Uterus (tissue), 2 donors: ENCODE measurements at regions not wholly inside any gene's neighbourhood (a gene's known extent, or its start where the extent isn't known, plus 50 kb on each side); places are given as distances from the start of the nearest gene placed in this dataset.

Source experiments
- POLR2A ChIP-seq, 2 donors: fragments of 450-650 bp; IDR thresholded peaks; one replicate each; pipeline ENCODE4 v1.6.1; 2016; ENCODE audit warnings: antibody characterized with exemption in 2 of 2, mild to moderate bottlenecking in 1 of 2, moderate library complexity in 1 of 2
- TF ChIP-seq, protein P1 (sequence below), 4 experiments: fragments of 200-600 bp in 2 of 4; fragments of 450-650 bp in 2 of 4; sonication (generic) in 2 of 4; IDR thresholded peaks; one replicate each; pipeline ENCODE4 v1.5.1; 2016 to 2019; ENCODE audit warnings: antibody characterized with exemption in 4 of 4, mild to moderate bottlenecking in 2 of 4, moderate library complexity in 1 of 4

DNA sequence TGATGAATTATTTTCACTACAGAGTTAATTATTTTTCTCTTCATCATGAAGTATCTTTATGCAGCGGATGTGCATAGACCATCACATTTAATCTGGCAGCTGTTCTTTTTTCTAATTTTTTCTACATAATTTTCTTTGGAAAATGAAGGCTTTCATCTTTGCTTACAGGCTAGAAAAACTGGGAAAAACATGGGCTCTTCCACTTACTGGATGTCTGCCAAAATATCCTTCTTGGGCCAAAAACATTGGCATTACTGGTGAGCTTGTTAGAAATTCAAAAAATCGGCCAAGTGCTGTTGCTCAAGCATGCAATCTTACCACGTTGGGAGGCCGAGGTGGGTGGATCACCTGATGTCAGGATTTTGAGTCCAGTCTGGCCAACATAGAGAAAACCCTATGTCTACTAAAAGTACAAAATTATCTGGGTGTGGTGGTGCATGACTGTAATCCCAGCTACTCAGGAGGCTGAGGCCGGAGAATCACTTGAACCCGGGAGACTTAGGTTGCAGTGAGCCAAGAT lies 176.8 kb downstream of the ZNF737 start:
- TF ChIP-seq, protein P1, sequence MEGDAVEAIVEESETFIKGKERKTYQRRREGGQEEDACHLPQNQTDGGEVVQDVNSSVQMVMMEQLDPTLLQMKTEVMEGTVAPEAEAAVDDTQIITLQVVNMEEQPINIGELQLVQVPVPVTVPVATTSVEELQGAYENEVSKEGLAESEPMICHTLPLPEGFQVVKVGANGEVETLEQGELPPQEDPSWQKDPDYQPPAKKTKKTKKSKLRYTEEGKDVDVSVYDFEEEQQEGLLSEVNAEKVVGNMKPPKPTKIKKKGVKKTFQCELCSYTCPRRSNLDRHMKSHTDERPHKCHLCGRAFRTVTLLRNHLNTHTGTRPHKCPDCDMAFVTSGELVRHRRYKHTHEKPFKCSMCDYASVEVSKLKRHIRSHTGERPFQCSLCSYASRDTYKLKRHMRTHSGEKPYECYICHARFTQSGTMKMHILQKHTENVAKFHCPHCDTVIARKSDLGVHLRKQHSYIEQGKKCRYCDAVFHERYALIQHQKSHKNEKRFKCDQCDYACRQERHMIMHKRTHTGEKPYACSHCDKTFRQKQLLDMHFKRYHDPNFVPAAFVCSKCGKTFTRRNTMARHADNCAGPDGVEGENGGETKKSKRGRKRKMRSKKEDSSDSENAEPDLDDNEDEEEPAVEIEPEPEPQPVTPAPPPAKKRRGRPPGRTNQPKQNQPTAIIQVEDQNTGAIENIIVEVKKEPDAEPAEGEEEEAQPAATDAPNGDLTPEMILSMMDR (IDR thresholded peaks at IDR 0.05), result no peak
- no peak for TF ChIP-seq POLR2A (IDR thresholded peaks at IDR 0.05)
